Keratinocyte (primary cell): ENCODE measurements at regions not wholly inside any gene's neighbourhood (a gene's known extent, or its start where the extent isn't known, plus 50 kb on each side); places are given as distances from the start of the nearest gene placed in this dataset.

Source experiments
- DNase-seq: peaks from one replicate; pipeline ENCODE4 v3.0.0-alpha.2; 2011; ENCODE audit warnings: low read depth, missing footprints, low spot score
- FAIRE-seq: peaks from 2 replicates; lab custom pipeline; 2011; peaks lifted over from hg19 to GRCh38; lab: Jason Lieb, UNC
- H2AFZ ChIP-seq: 2 replicates; pipeline ENCODE4 v1.6.0; 2012; ENCODE audit warnings: low read length, control low read depth, inconsistent platforms; ENCODE audit not compliant: control insufficient read depth
- H3K27ac ChIP-seq: 2 replicates; pipeline ENCODE4 v1.5.1; 2011; ENCODE audit warnings: low read length; ENCODE audit not compliant: control insufficient read depth, insufficient read depth
- H3K27me3 ChIP-seq: 3 replicates; pipeline ENCODE4 v1.6.0; 2011; ENCODE audit warnings: low read length; ENCODE audit not compliant: control insufficient read depth, insufficient read depth; ENCODE audit errors: extremely low read depth
- H3K36me3 ChIP-seq, 2 experiments: 2 replicates in 1 of 2; 3 replicates in 1 of 2; pipeline ENCODE4 v1.5.1; 2011; ENCODE audit warnings: low read length in 2 of 2, mild to moderate bottlenecking in 1 of 2; ENCODE audit not compliant: control insufficient read depth in 2 of 2, insufficient read depth in 2 of 2; ENCODE audit errors: extremely low read depth in 1 of 2
- H3K4me1 ChIP-seq: 3 replicates; pipeline ENCODE4 v1.5.1; 2011; ENCODE audit warnings: low read length; ENCODE audit not compliant: control insufficient read depth, insufficient read depth; ENCODE audit errors: extremely low read depth
- H3K4me2 ChIP-seq: 3 replicates; pipeline ENCODE4 v1.6.0; 2011; ENCODE audit warnings: low read depth, low read length; ENCODE audit not compliant: control insufficient read depth, insufficient read depth; ENCODE audit errors: extremely low read depth
- H3K4me3 ChIP-seq, 3 experiments: fragments of 200-600 bp in 1 of 3; sonication (generic) in 1 of 3; 2 replicates in 2 of 3; 3 replicates in 1 of 3; pipeline ENCODE4 v1.5.1; 2011 to 2016; ENCODE audit warnings: low read length in 3 of 3, mild to moderate bottlenecking in 3 of 3, control low read depth in 2 of 3, inconsistent platforms in 1 of 3, low read depth in 1 of 3, mixed read lengths in 1 of 3, mixed run types in 1 of 3, moderate library complexity in 1 of 3; ENCODE audit not compliant: control insufficient read depth in 2 of 3, insufficient read depth in 2 of 3; ENCODE audit errors: extremely low read depth in 1 of 3
- H3K79me2 ChIP-seq: 2 replicates; pipeline ENCODE4 v1.6.0; 2012; ENCODE audit warnings: low read length; ENCODE audit not compliant: control insufficient read depth, insufficient read depth
- H3K9ac ChIP-seq: 3 replicates; pipeline ENCODE4 v1.6.0; 2011; ENCODE audit warnings: low read length; ENCODE audit not compliant: control insufficient read depth, insufficient read depth; ENCODE audit errors: extremely low read depth
- H3K9me1 ChIP-seq: 3 replicates; pipeline ENCODE4 v1.6.0; 2011; ENCODE audit warnings: low read length; ENCODE audit not compliant: control insufficient read depth, insufficient read depth; ENCODE audit errors: extremely low read depth
- H3K9me3 ChIP-seq: 2 replicates; pipeline ENCODE4 v1.5.1; 2012; ENCODE audit warnings: low read depth, low read length; ENCODE audit not compliant: control insufficient read depth
- H4K20me1 ChIP-seq: 3 replicates; pipeline ENCODE4 v1.6.0; 2011; ENCODE audit warnings: low read length; ENCODE audit not compliant: control insufficient read depth, insufficient read depth; ENCODE audit errors: extremely low read depth
- CTCF ChIP-seq, 3 experiments: IDR thresholded peaks in 1 of 3; conservative IDR thresholded peaks in 1 of 3; optimal IDR thresholded peaks in 1 of 3; 2 replicates in 2 of 3; 3 replicates in 1 of 3; pipeline versions ENCODE3 to v1.5.1; 2011; ENCODE audit warnings: low read length in 3 of 3, mild to moderate bottlenecking in 3 of 3, moderate library complexity in 2 of 3, control low read depth in 1 of 3, inconsistent platforms in 1 of 3; ENCODE audit not compliant: insufficient read depth in 2 of 3; ENCODE audit errors: extremely low read depth in 1 of 3
- EZH2 ChIP-seq: IDR thresholded peaks from one replicate; pipeline ENCODE4 v1.6.1; 2012; ENCODE audit warnings: inconsistent platforms, mild to moderate bottlenecking, low read length, moderate library complexity
- dilution Hi-C: fragments of 300-500 bp; cut with MboI; formaldehyde crosslinking; loops from one replicate; pipeline ENCODE4 v1.7.0; 2020; ENCODE audit warnings: low sequenced_read_pairs; ENCODE audit not compliant: extremely low pct_ligation_motif_present

DNA sequence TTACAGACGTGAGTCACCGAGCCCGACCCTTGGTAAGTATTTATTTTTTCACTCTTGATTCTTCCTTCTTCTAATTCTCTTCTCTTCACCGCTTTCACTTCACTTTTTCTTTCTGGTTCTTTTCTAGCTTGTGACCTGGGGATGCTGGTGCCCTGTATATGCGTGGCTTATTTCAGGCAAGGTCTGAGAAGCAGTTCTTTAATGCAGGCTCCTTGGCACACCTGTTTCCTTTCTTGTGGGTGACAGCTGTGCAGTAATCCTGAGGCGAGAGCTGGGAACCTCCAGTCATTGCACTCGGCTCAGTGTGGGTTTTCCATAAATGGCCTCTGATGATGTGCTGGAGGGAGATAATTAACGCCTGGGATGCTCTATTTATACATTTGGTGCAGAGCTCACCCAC lies 193.8 kb downstream of the TSN start:
- H3K4me1 ChIP-seq: peaks cover 3% of the 10 kb centered on the region
- no peak overlapping the region for H3K27ac ChIP-seq
- H3K9me3 ChIP-seq: no peaks in the 10 kb centered on the region
- no peak for DNase-seq
- no peak overlapping the region for H3K4me3 ChIP-seq
- H3K27me3 ChIP-seq: no peaks in the 10 kb centered on the region
- dilution Hi-C loops: no loop called here
- H3K9me1 ChIP-seq: no peaks in the 10 kb centered on the region
- FAIRE-seq: no peak
- H2AFZ ChIP-seq: no peak overlapping the region
- H3K9ac ChIP-seq: no peak overlapping the region
- no peaks in the 10 kb centered on the region for H4K20me1 ChIP-seq
- TF ChIP-seq CTCF (optimal IDR thresholded peaks at IDR 0.05 in 1 of 3, IDR thresholded peaks at IDR 0.05 in 1 of 3, conservative IDR thresholded peaks at IDR 0.05 in 1 of 3; ENCODE audit: extremely low read depth in 1 of 3, insufficient read depth in 2 of 3, low read length in 3 of 3): no peak
- TF ChIP-seq EZH2: no peak
- H3K36me3 ChIP-seq: no peaks in the 10 kb centered on the region
- H3K79me2 ChIP-seq: no peaks in the 10 kb centered on the region
- no peak overlapping the region for H3K4me2 ChIP-seq

DNA sequence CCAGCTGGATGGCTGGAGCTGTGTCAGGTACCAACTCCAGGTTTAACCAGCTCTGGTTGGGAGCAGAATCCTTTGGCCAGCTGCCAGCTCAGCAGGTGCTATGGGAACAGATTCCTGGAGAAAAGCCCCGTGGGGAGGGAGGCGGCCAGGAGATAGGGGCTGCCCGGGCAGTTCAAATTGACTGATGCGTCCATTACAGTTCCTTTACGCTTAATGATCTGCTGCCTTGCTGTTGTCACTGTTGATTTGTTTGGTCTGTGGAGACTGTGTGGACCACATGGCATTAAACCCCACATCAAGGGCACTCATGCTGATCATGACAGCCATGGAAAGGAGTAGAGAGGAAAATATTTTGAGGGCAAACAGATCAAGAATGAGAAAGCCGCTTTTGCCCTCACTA lies 200.0 kb downstream of the TSN start:
- TF ChIP-seq EZH2 (no peak), CTCF (optimal IDR thresholded peaks at IDR 0.05 in 1 of 3, IDR thresholded peaks at IDR 0.05 in 1 of 3, conservative IDR thresholded peaks at IDR 0.05 in 1 of 3; ENCODE audit: extremely low read depth in 1 of 3, insufficient read depth in 2 of 3, low read length in 3 of 3) (no peak)
- H3K27me3 ChIP-seq: no peaks in the 10 kb centered on the region
- dilution Hi-C loops: no loop called here

More for the DNA sequence above, 200.0 kb downstream of the TSN start:
- FAIRE-seq (no peak), DNase-seq (no peak)
- no peaks in the 10 kb centered on the region for H3K36me3 ChIP-seq
- no peak overlapping the region for H3K4me2 ChIP-seq
- no peak overlapping the region for H2AFZ ChIP-seq
- no peaks in the 10 kb centered on the region for H3K9me1 ChIP-seq
- H3K4me1 ChIP-seq: no peaks in the 10 kb centered on the region
- H3K4me3 ChIP-seq: no peak overlapping the region
- no peak overlapping the region for H3K27ac ChIP-seq
- no peaks in the 10 kb centered on the region for H4K20me1 ChIP-seq
- no peaks in the 10 kb centered on the region for H3K79me2 ChIP-seq
- H3K9ac ChIP-seq: no peak overlapping the region
- no peaks in the 10 kb centered on the region for H3K9me3 ChIP-seq
